ENCODE measurements at regions not wholly inside any gene's neighbourhood (a gene's known extent, or its start where the extent isn't known, plus 50 kb on each side); places are given as distances from the start of the nearest gene placed in this dataset.
A peak's percentile ranks its signal among the peaks of the same experiment; 100 is the strongest.

GRCh38 chr15:59953392-59953883 lies 50.7 kb upstream of the FOXB1 start:
- no peak for DNase-seq (ENCODE audit: low read depth in 4 of 4, low spot score in 1 of 4)

GRCh38 chr15:59952960-59953359 lies 51.2 kb upstream of the FOXB1 start:
- no peak for DNase-seq (ENCODE audit: low read depth in 4 of 4, low spot score in 1 of 4)

GRCh38 chr15:59950603-59951388 lies 53.3 kb upstream of the FOXB1 start:
- no peak for DNase-seq (ENCODE audit: low read depth in 4 of 4, low spot score in 1 of 4)

- no peak for DNase-seq (ENCODE audit: low read depth in 4 of 4, low spot score in 1 of 4)
These were observed 55.0 kb upstream of the FOXB1 start for GRCh38 chr15:59948924-59949613.

- no peak for DNase-seq (ENCODE audit: low read depth in 4 of 4, low spot score in 1 of 4)
These were observed 58.0 kb upstream of the FOXB1 start for GRCh38 chr15:59946084-59946483.

- DNase-seq (ENCODE audit: low read depth in 4 of 4, low spot score in 1 of 4): no peak
These were observed 59.1 kb upstream of the FOXB1 start for GRCh38 chr15:59945036-59945435.

- DNase-seq (ENCODE audit: low read depth in 4 of 4, low spot score in 1 of 4): no peak
These were observed 62.5 kb upstream of the FOXB1 start for GRCh38 chr15:59941612-59942011.

GRCh38 chr15:59940928-59941327 lies 63.2 kb upstream of the FOXB1 start:
- DNase-seq (ENCODE audit: low read depth in 4 of 4, low spot score in 1 of 4): no peak

- no peak for DNase-seq (ENCODE audit: low read depth in 4 of 4, low spot score in 1 of 4)
These were observed 63.7 kb upstream of the FOXB1 start for GRCh38 chr15:59940456-59940855.

- no peak for DNase-seq (ENCODE audit: low read depth in 4 of 4, low spot score in 1 of 4)
These were observed 67.4 kb upstream of the FOXB1 start for GRCh38 chr15:59936741-59937140.

- DNase-seq (ENCODE audit: low read depth in 4 of 4, low spot score in 1 of 4): no peak
These were observed 70.5 kb upstream of the FOXB1 start for GRCh38 chr15:59933607-59934006.

GRCh38 chr15:59931646-59932261 lies 72.4 kb upstream of the FOXB1 start:
- no peak for DNase-seq (ENCODE audit: low read depth in 4 of 4, low spot score in 1 of 4)

GRCh38 chr15:59924812-59925522 lies 79.1 kb upstream of the FOXB1 start:
- no peak for DNase-seq (ENCODE audit: low read depth in 4 of 4, low spot score in 1 of 4)

- no peak for DNase-seq (ENCODE audit: low read depth in 4 of 4, low spot score in 1 of 4)
These were observed 80.0 kb upstream of the FOXB1 start for GRCh38 chr15:59924096-59924495.

- DNase-seq (ENCODE audit: low read depth in 4 of 4, low spot score in 1 of 4): no peak
These were observed 80.6 kb upstream of the FOXB1 start for GRCh38 chr15:59923508-59923907.

GRCh38 chr15:59918994-59919951 lies 84.8 kb upstream of the FOXB1 start:
- DNase-seq (ENCODE audit: low read depth in 4 of 4, low spot score in 1 of 4): peak in 3 of 4 experiments; percentile 10 to 37 (median 36)

GRCh38 chr15:59917504-59918157 lies 86.5 kb upstream of the FOXB1 start:
- peak; percentile 40 to 61 (median 53) for DNase-seq (ENCODE audit: low read depth in 4 of 4, low spot score in 1 of 4)

- DNase-seq (ENCODE audit: low read depth in 4 of 4, low spot score in 1 of 4): no peak
These were observed 98.1 kb upstream of the FOXB1 start for GRCh38 chr15:59906046-59906445.

GRCh38 chr15:59905176-59905575 lies 98.9 kb upstream of the FOXB1 start:
- no peak for DNase-seq (ENCODE audit: low read depth in 4 of 4, low spot score in 1 of 4)
